H1 (cell line): ENCODE measurements at regions not wholly inside any gene's neighbourhood (a gene's known extent, or its start where the extent isn't known, plus 50 kb on each side); places are given as distances from the start of the nearest gene placed in this dataset.

Experiments used
- CTCF ChIA-PET: fragments of 300-600 bp; sonication (Branson Sonifier 250); formaldehyde crosslinking; loops from one replicate; lab custom pipeline; 2021; ENCODE audit not compliant: partially characterized antibody; lab: Charles Lee
- POLR2A ChIA-PET: fragments of 300-600 bp; sonication (Branson Sonifier 250); formaldehyde crosslinking; loops from one replicate; lab custom pipeline; 2021; ENCODE audit warnings: inconsistent platforms; ENCODE audit not compliant: partially characterized antibody; lab: Charles Lee
- DNase-seq, 2 experiments: peaks; one replicate each; pipeline versions ENCODE4 v3.0.0 to v3.0.0-alpha.2; 2010 to 2022; ENCODE audit warnings: low spot score in 2 of 2, low read depth in 1 of 2, mixed read lengths in 1 of 2
- FAIRE-seq: peaks from 2 replicates; lab custom pipeline; 2011; peaks lifted over from hg19 to GRCh38; lab: Jason Lieb, UNC
- H2AFZ ChIP-seq: 2 replicates; pipeline ENCODE4 v1.8.1; 2012; ENCODE audit warnings: low read length, inconsistent platforms
- H2AK5ac ChIP-seq: 2 replicates; pipeline ENCODE4 v1.6.1; 2013; ENCODE audit warnings: low read depth, low read length
- H2BK120ac ChIP-seq: replicated peaks from 2 replicates; pipeline ENCODE3; 2013; ENCODE audit warnings: low read depth, low read length, inconsistent platforms
- H2BK12ac ChIP-seq: 2 replicates; pipeline ENCODE4 v1.6.1; 2013; ENCODE audit warnings: low read depth, low read length
- H2BK15ac ChIP-seq: 2 replicates; pipeline ENCODE4 v1.6.1; 2013; ENCODE audit warnings: low read length
- H2BK20ac ChIP-seq: 2 replicates; pipeline ENCODE4 v1.6.1; 2013; ENCODE audit warnings: low read length
- H2BK5ac ChIP-seq: 2 replicates; pipeline ENCODE4 v1.6.1; 2013; ENCODE audit warnings: low read depth, low read length
- H3K14ac ChIP-seq: 2 replicates; pipeline ENCODE4 v1.6.1; 2013; ENCODE audit warnings: inconsistent platforms; ENCODE audit not compliant: insufficient read length
- H3K18ac ChIP-seq: 2 replicates; pipeline ENCODE4 v1.6.1; 2013; ENCODE audit warnings: low read length; ENCODE audit errors: extremely low read depth
- H3K23ac ChIP-seq: 2 replicates; pipeline ENCODE4 v1.6.1; 2013; ENCODE audit warnings: inconsistent platforms; ENCODE audit not compliant: insufficient read length
- H3K23me2 ChIP-seq: 2 replicates; pipeline ENCODE4 v1.6.1; 2013; ENCODE audit warnings: low read depth, low read length
- H3K27ac ChIP-seq: 2 replicates; pipeline ENCODE4 v1.6.1; 2011; ENCODE audit warnings: low read depth, low read length, inconsistent platforms
- H3K27me3 ChIP-seq, 4 experiments: replicated peaks in 1 of 4; 1 replicate in 1 of 4; 2 replicates in 3 of 4; pipeline versions ENCODE4 v1.6.1 to v1.8.1; 2011 to 2013; ENCODE audit warnings: low read length in 3 of 4, mild to moderate bottlenecking in 3 of 4, inconsistent platforms in 2 of 4, mixed read lengths in 2 of 4, moderate library complexity in 1 of 4; ENCODE audit not compliant: control insufficient read depth in 3 of 4, insufficient read depth in 3 of 4; ENCODE audit errors: extremely low read depth in 1 of 4
- H3K36me3 ChIP-seq, 4 experiments: 2 replicates each; pipeline versions ENCODE4 v1.6.1 to v1.8.1; 2011 to 2013; ENCODE audit warnings: mild to moderate bottlenecking in 4 of 4, low read length in 3 of 4, moderate library complexity in 2 of 4, control low read depth in 1 of 4, inconsistent platforms in 1 of 4; ENCODE audit not compliant: insufficient read depth in 4 of 4, control insufficient read depth in 2 of 4
- H3K4ac ChIP-seq: replicated peaks from 2 replicates; pipeline ENCODE3; 2013; ENCODE audit warnings: low read length, low read depth, mixed read lengths, inconsistent platforms; ENCODE audit not compliant: insufficient read length
- H3K4me1 ChIP-seq, 4 experiments: replicated peaks in 1 of 4; 1 replicate in 1 of 4; 2 replicates in 3 of 4; pipeline versions ENCODE4 v1.6.1 to v1.8.1; 2011 to 2013; ENCODE audit warnings: low read length in 3 of 4, inconsistent platforms in 2 of 4, mixed read lengths in 1 of 4; ENCODE audit not compliant: insufficient read depth in 4 of 4, control insufficient read depth in 3 of 4
- H3K4me2 ChIP-seq, 2 experiments: 2 replicates each; pipeline versions ENCODE4 v1.6.1 to v1.8.1; 2011 to 2013; ENCODE audit warnings: low read depth in 2 of 2, low read length in 2 of 2, control low read depth in 1 of 2, inconsistent platforms in 1 of 2, mild to moderate bottlenecking in 1 of 2; ENCODE audit not compliant: insufficient read depth in 1 of 2
- H3K4me3 ChIP-seq, 4 experiments: fragments of 200-600, 300-600 bp in 1 of 4; sonication (generic), shearing (Covaris generic), sonication (Bioruptor Twin) in 1 of 4; 2 replicates each; pipeline versions ENCODE4 v1.5.1 to v1.8.1; 2011 to 2016; ENCODE audit warnings: low read length in 4 of 4, low read depth in 3 of 4, control low read depth in 2 of 4, inconsistent platforms in 2 of 4, mild to moderate bottlenecking in 2 of 4, mixed read lengths in 1 of 4, moderate library complexity in 1 of 4; ENCODE audit not compliant: insufficient read depth in 2 of 4; ENCODE audit errors: extremely low read depth in 1 of 4
- H3K56ac ChIP-seq: replicated peaks from 2 replicates; pipeline ENCODE3; 2013; ENCODE audit warnings: low read depth, mild to moderate bottlenecking, mixed read lengths, low read length, inconsistent platforms; ENCODE audit not compliant: insufficient read length
- H3K79me1 ChIP-seq: 2 replicates; pipeline ENCODE4 v1.6.1; 2013; ENCODE audit warnings: low read depth, low read length, control low read depth
- H3K79me2 ChIP-seq, 2 experiments: 2 replicates each; pipeline versions ENCODE4 v1.6.1 to v1.8.1; 2012 to 2013; ENCODE audit warnings: low read length in 2 of 2, mild to moderate bottlenecking in 2 of 2, inconsistent platforms in 1 of 2; ENCODE audit not compliant: insufficient read depth in 2 of 2, control insufficient read depth in 1 of 2
- H3K9ac ChIP-seq, 4 experiments: replicated peaks in 1 of 4; 1 replicate in 1 of 4; 2 replicates in 3 of 4; pipeline versions ENCODE4 v1.6.1 to v1.8.1; 2011 to 2013; ENCODE audit warnings: low read depth in 3 of 4, low read length in 3 of 4, control low read depth in 2 of 4, mild to moderate bottlenecking in 2 of 4, moderate library complexity in 2 of 4, inconsistent platforms in 1 of 4; ENCODE audit errors: extremely low read depth in 1 of 4
- H3K9me3 ChIP-seq, 2 experiments: 2 replicates each; pipeline versions ENCODE4 v1.6.1 to v1.8.1; 2012 to 2013; ENCODE audit warnings: mild to moderate bottlenecking in 2 of 2, moderate library complexity in 2 of 2, control low read depth in 1 of 2, inconsistent platforms in 1 of 2, low read depth in 1 of 2, low read length in 1 of 2, mixed read lengths in 1 of 2; ENCODE audit not compliant: insufficient read depth in 2 of 2
- H4K20me1 ChIP-seq, 2 experiments: replicated peaks in 1 of 2; 2 replicates each; pipeline versions ENCODE3 to v1.8.1; 2011 to 2013; ENCODE audit warnings: inconsistent platforms in 2 of 2, low read length in 2 of 2, mild to moderate bottlenecking in 1 of 2; ENCODE audit not compliant: insufficient read depth in 2 of 2, control insufficient read depth in 1 of 2
- H4K5ac ChIP-seq: 2 replicates; pipeline ENCODE4 v1.6.1; 2013; ENCODE audit warnings: low read length, low read depth, mixed read lengths, inconsistent platforms; ENCODE audit not compliant: insufficient read length
- H4K8ac ChIP-seq: 2 replicates; pipeline ENCODE4 v1.8.0; 2013; ENCODE audit warnings: mild to moderate bottlenecking, moderate library complexity, low read length, inconsistent platforms; ENCODE audit not compliant: insufficient read depth; ENCODE audit errors: extremely low read depth
- H4K91ac ChIP-seq: replicated peaks from 2 replicates; pipeline ENCODE3; 2013; ENCODE audit warnings: low read length, mixed read lengths, inconsistent platforms; ENCODE audit not compliant: insufficient read length
- CEBPB ChIP-seq: IDR thresholded peaks from 2 replicates; pipeline ENCODE4 v1.6.1; 2012; ENCODE audit warnings: low read depth, low read length
- HDAC2 ChIP-seq, 2 experiments: fragments of 300-600 bp in 1 of 2; sonication (generic) in 1 of 2; IDR thresholded peaks; 2 replicates each; pipeline ENCODE4 v1.6.1; 2011 to 2012; ENCODE audit warnings: low read depth in 2 of 2, low read length in 2 of 2, mild to moderate bottlenecking in 2 of 2, moderate library complexity in 2 of 2, borderline replicate concordance in 1 of 2, inconsistent platforms in 1 of 2
- KDM4A ChIP-seq: IDR thresholded peaks from one replicate; pipeline ENCODE4 v1.7.1; 2012; ENCODE audit warnings: low read depth, mild to moderate bottlenecking, moderate library complexity, low read length, inconsistent platforms; ENCODE audit not compliant: severe bottlenecking
- WGBS, 2 experiments: shearing (Covaris generic) in 1 of 2; methylation state at CpG; one replicate each; pipeline versions ENCODE4 v1.1.6 to v1.1.7; 2013 to 2015; ENCODE audit warnings: low lambda C conversion rate in 2 of 2, mixed read lengths in 2 of 2, inconsistent platforms in 1 of 2, low coverage in 1 of 2, missing lambda C conversion rate in 1 of 2; ENCODE audit not compliant: insufficient replicate concordance in 2 of 2, insufficient coverage in 1 of 2, insufficient read length in 1 of 2; ENCODE audit errors: extremely low coverage in 1 of 2, missing lambda C conversion rate in 1 of 2; 5-methylcytosine and 5-hydroxymethylcytosine counted together

DNA sequence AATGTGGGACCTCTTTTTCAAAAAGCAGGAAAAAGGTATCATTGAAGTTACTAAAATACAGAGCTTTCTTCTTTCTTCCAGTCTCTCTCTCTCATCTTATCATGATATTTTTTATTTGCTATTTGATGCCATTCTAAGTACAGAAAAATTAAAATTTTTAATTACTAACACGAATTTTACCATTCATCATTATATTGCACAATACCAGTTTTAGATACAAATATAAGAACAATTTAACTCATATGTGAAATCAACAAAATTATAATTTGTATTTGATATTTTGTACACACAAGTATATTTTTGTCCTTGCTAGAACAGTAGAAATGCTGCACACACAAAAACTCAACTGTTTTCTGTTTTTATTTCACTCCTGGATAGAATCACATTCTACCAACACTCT, 112.2 kb downstream of the OAT start:
- no peaks in the 10 kb centered on the region for H3K36me3 ChIP-seq

More for the DNA sequence above, 112.2 kb downstream of the OAT start:
- Histone ChIP-seq H4K5ac (no peak overlapping the region), H2BK20ac (no peak overlapping the region), H4K91ac (no peak overlapping the region), H3K79me1 (no peaks in the 10 kb centered on the region), H3K14ac (no peak overlapping the region), H3K23ac (no peak overlapping the region), H3K18ac (no peak overlapping the region), H3K4ac (no peak overlapping the region), H2BK15ac (no peak overlapping the region), H3K27me3 (no peaks in the 10 kb centered on the region), H4K20me1 (no peaks in the 10 kb centered on the region), H3K4me1 (no peaks in the 10 kb centered on the region), H3K23me2 (peaks cover 6% of the 10 kb centered on the region; the same call in 1 of the 2 replicates), H2AK5ac (no peak overlapping the region), H3K56ac (no peak overlapping the region), H3K9ac (no peak overlapping the region), H2AFZ (no peak overlapping the region), H3K27ac (no peak overlapping the region)
- DNase-seq, result no peak
- ChIA-PET POLR2A (no interaction called here), CTCF (interaction anchor here (1.6 kb wide), 1 partner anchor 10 kb away, joined by 3 read pairs; no protein-coding TSS in a partner anchor)
- peak; percentile 22; the same call in 1 of the 2 replicates for TF ChIP-seq CEBPB
- no peak for TF ChIP-seq KDM4A
- TF ChIP-seq HDAC2 (IDR thresholded peaks at IDR 0.05; ENCODE audit: borderline replicate concordance in 1 of 2, low read depth in 2 of 2, low read length in 2 of 2), result no peak
- TF ChIP-seq, all 59 proteins: peak for 1
- Histone ChIP-seq H3K4me3 (no peak overlapping the region), H3K9me3 (peaks cover 6% of the 10 kb centered on the region in 2 experiments; a peak in 2 of 4 replicates), H2BK120ac (no peak overlapping the region), H4K8ac (no peak overlapping the region), H3K4me2 (no peak overlapping the region), H2BK12ac (no peak overlapping the region), H2BK5ac (no peak overlapping the region), H3K79me2 (no peaks in the 10 kb centered on the region)
- WGBS, 2 experiments, result 45% methylated on average over 1 of the region's 1 CpG; no CpG with 5 or more reads in 1 of the 2 experiments
- no peak for FAIRE-seq
